ENCODE measurements at regions not wholly inside any gene's neighbourhood (a gene's known extent, or its start where the extent isn't known, plus 50 kb on each side); places are given as distances from the start of the nearest gene placed in this dataset.

- TF ChIP-seq CTCF (IDR thresholded peaks at IDR 0.05) (no peak), POLR2A (IDR thresholded peaks at IDR 0.05) (no peak), EP300 (IDR thresholded peaks at IDR 0.05) (no peak)
Observed at GRCh38 chr11:19459240-19459639, 218.5 kb upstream of the E2F8 start.
